H1 (cell line): ENCODE measurements at regions not wholly inside any gene's neighbourhood (a gene's known extent, or its start where the extent isn't known, plus 50 kb on each side); places are given as distances from the start of the nearest gene placed in this dataset.

Source experiments
- ATF2 ChIP-seq: IDR thresholded peaks from 2 replicates; pipeline ENCODE4 v1.6.1; 2012; ENCODE audit warnings: low read length, inconsistent platforms
- CBX8 ChIP-seq: fragments of 300-800, 300-1000 bp; sonication (generic); IDR thresholded peaks from 2 replicates; pipeline ENCODE4 v1.7.1; 2016; ENCODE audit warnings: low read depth, low read length, borderline replicate concordance
- CREB1 ChIP-seq: IDR thresholded peaks from 2 replicates; pipeline ENCODE4 v1.6.1; 2012; ENCODE audit warnings: inconsistent platforms
- EP300 ChIP-seq, 2 experiments: IDR thresholded peaks; 1 replicate in 1 of 2; 2 replicates in 1 of 2; pipeline ENCODE4 v1.6.1; 2011 to 2012; ENCODE audit warnings: low read depth in 2 of 2, low read length in 2 of 2, mild to moderate bottlenecking in 2 of 2, borderline replicate concordance in 1 of 2, inconsistent platforms in 1 of 2, moderate library complexity in 1 of 2
- EZH2 ChIP-seq: fragments of 200-600 bp; sonication (generic); IDR thresholded peaks from 2 replicates; pipeline ENCODE4 v1.7.1; 2012; ENCODE audit warnings: low read depth, mild to moderate bottlenecking, moderate library complexity, low read length, inconsistent platforms; ENCODE audit not compliant: severe bottlenecking
- FOSL1 ChIP-seq: IDR thresholded peaks from 2 replicates; pipeline ENCODE4 v1.6.1; 2011; ENCODE audit warnings: mild to moderate bottlenecking, low read depth, low read length, moderate library complexity; ENCODE audit not compliant: insufficient read depth
- POLR2A ChIP-seq, 2 experiments: IDR thresholded peaks; 1 replicate in 1 of 2; 2 replicates in 1 of 2; pipeline ENCODE4 v1.6.1; 2011; ENCODE audit warnings: low read depth in 2 of 2, low read length in 2 of 2, mild to moderate bottlenecking in 2 of 2; ENCODE audit errors: control extremely low read depth in 1 of 2
- RAD21 ChIP-seq, 2 experiments: IDR thresholded peaks in 1 of 2; conservative IDR thresholded peaks in 1 of 2; 2 replicates each; pipeline ENCODE4 v1.6.1; 2011; ENCODE audit warnings: low read depth in 2 of 2, low read length in 2 of 2, improper control_type of control experiment in 1 of 2, inconsistent platforms in 1 of 2, mild to moderate bottlenecking in 1 of 2, moderate library complexity in 1 of 2
- SRF ChIP-seq: IDR thresholded peaks from 2 replicates; pipeline ENCODE4 v1.6.1; 2011; ENCODE audit warnings: mild to moderate bottlenecking, low read depth, low read length, moderate library complexity
- TAF7 ChIP-seq: optimal IDR thresholded peaks from 2 replicates; pipeline ENCODE3; 2011; ENCODE audit warnings: low read depth, mild to moderate bottlenecking, inconsistent platforms, low read length, moderate library complexity, borderline replicate concordance
- TF ChIP-seq, protein P1 (sequence below), 3 experiments: IDR thresholded peaks; 1 replicate in 2 of 3; 2 replicates in 1 of 3; pipeline versions ENCODE4 v1.5.1 to v1.6.1; 2011; ENCODE audit warnings: low read length in 3 of 3, mild to moderate bottlenecking in 3 of 3, inconsistent platforms in 2 of 3, low read depth in 1 of 3, moderate library complexity in 1 of 3; ENCODE audit not compliant: insufficient read depth in 1 of 3; ENCODE audit errors: control extremely low read depth in 1 of 3

DNA sequence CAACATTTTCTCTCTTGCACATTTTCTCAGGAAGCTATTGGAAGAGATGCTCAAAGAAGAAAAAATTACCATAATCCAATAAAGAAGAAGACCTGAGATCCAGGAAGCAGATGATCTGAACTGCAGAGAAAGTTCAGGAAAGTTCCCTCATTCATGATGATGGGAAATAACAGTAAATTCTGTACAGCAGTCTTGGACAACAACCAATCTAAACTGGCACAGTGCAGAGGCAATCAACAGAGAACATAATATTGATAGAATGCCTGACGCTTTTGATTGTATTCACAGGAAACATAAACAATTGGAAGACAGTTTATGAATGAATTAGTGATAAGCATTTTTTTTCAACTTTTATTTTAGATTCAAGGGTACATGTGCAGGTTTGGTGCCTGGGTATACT, 428.9 kb downstream of the KCTD8 start:
- TF ChIP-seq ATF2 = no peak
- no peak for TF ChIP-seq CBX8
- TF ChIP-seq, protein P1, sequence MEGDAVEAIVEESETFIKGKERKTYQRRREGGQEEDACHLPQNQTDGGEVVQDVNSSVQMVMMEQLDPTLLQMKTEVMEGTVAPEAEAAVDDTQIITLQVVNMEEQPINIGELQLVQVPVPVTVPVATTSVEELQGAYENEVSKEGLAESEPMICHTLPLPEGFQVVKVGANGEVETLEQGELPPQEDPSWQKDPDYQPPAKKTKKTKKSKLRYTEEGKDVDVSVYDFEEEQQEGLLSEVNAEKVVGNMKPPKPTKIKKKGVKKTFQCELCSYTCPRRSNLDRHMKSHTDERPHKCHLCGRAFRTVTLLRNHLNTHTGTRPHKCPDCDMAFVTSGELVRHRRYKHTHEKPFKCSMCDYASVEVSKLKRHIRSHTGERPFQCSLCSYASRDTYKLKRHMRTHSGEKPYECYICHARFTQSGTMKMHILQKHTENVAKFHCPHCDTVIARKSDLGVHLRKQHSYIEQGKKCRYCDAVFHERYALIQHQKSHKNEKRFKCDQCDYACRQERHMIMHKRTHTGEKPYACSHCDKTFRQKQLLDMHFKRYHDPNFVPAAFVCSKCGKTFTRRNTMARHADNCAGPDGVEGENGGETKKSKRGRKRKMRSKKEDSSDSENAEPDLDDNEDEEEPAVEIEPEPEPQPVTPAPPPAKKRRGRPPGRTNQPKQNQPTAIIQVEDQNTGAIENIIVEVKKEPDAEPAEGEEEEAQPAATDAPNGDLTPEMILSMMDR (IDR thresholded peaks at IDR 0.05; ENCODE audit: control extremely low read depth in 1 of 3, insufficient read depth in 1 of 3, low read depth in 1 of 3, low read length in 3 of 3) = no peak
- no peak for TF ChIP-seq EP300 (IDR thresholded peaks at IDR 0.05; ENCODE audit: borderline replicate concordance in 1 of 2, low read depth in 2 of 2, low read length in 2 of 2)
- no peak for TF ChIP-seq SRF
- TF ChIP-seq EZH2 = no peak
- no peak for TF ChIP-seq POLR2A (IDR thresholded peaks at IDR 0.05; ENCODE audit: control extremely low read depth in 1 of 2, low read depth in 2 of 2, low read length in 2 of 2)
- TF ChIP-seq RAD21 (IDR thresholded peaks at IDR 0.05 in 1 of 2, conservative IDR thresholded peaks at IDR 0.05 in 1 of 2; ENCODE audit: low read depth in 2 of 2, low read length in 2 of 2) = no peak
- TF ChIP-seq TAF7 = no peak
- TF ChIP-seq CREB1 = no peak
- TF ChIP-seq FOSL1 = no peak
